Epithelial cell of esophagus (primary cell): ENCODE measurements at regions not wholly inside any gene's neighbourhood (a gene's known extent, or its start where the extent isn't known, plus 50 kb on each side); places are given as distances from the start of the nearest gene placed in this dataset.

ENCODE experiments used
- DNase-seq: peaks from one replicate; pipeline ENCODE4 v3.0.0; 2010; ENCODE audit warnings: low read depth
- H3K4me3 ChIP-seq: 2 replicates; pipeline ENCODE4 v1.5.1; 2011; ENCODE audit warnings: mild to moderate bottlenecking, low read length, control low read depth
- CTCF ChIP-seq: IDR thresholded peaks from 2 replicates; pipeline ENCODE4 v1.5.1; 2011; ENCODE audit warnings: low read depth, mild to moderate bottlenecking, low read length, control low read depth, inconsistent platforms; ENCODE audit not compliant: insufficient read depth; ENCODE audit errors: missing control alignments

DNA sequence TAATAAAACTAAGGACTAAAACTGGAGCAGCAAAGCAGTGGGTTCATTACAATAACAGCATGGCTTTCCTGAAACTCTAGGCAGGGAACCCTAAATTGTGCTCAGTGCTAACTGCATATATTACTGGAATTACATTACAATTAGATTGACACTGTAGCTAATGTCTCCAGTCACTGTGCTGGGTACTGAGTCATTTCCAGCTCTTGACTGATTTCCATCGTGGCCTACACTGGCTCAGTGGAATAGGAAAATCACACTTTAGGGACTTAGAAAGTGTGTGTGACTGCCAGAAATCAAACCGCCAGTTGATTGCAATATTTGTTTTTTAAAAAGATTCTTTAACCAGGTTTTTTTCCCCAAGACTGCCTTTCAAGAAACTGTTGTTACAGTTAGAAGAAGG lies 1447.4 kb upstream of the GOT2 start:
- TF ChIP-seq CTCF = no peak
- no peak for DNase-seq
- no peak overlapping the region for H3K4me3 ChIP-seq

DNA sequence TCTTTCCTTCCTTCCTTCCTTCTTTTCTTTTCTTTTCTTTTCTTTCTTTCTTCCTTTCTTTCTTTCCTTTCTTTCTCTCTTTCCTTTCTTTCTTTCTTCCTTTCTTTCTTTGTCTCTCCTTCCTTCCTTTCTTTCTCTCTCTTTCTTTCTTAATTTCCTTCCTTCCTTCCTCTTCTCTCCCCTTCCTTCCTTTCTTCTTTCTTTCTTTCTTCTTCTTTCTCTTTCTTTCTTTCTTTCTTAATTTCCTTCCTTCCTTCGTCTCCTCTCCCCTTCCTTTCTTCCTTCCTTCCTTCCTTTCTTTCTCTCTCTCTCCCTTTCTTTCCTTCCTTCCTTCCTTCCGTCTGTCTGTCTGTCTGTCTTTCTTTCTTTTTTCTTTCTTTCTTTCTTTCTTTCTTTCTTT lies 1446.5 kb upstream of the GOT2 start:
- no peak for TF ChIP-seq CTCF
- DNase-seq = no peak
- H3K4me3 ChIP-seq = no peak overlapping the region

DNA sequence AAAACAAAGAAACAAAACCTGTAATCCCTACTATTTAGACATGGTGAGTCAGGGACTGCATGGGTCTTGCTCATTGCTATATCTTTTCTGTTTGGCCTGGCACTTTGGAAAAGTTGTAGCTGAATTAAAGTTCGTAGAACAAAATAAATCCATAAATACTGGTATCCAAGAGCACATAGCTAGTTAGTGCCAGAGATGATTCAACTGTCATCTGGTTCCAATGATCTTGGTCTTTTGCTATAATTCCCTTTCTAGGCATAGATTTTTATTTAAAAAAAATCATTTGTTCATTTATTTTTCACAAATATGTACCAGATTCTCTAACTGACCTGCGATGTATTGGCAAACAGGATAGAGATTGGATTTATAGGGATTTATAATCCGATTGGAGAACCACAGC lies 1436.1 kb upstream of the GOT2 start:
- H3K4me3 ChIP-seq = no peak overlapping the region
- no peak for DNase-seq
- TF ChIP-seq CTCF = no peak

- H3K4me3 ChIP-seq = no peak overlapping the region
- no peak for TF ChIP-seq CTCF
- DNase-seq = peak; percentile 64
Observed at GRCh38 chr16:60166111-60166510, 1432.0 kb upstream of the GOT2 start.

GRCh38 chr16:60151987-60152386 lies 1417.9 kb upstream of the GOT2 start:
- no peak for TF ChIP-seq CTCF
- DNase-seq = peak; percentile 46
- no peak overlapping the region for H3K4me3 ChIP-seq

- no peak for TF ChIP-seq CTCF
- DNase-seq = no peak
- no peak overlapping the region for H3K4me3 ChIP-seq
Observed at GRCh38 chr16:60150907-60151306, 1416.8 kb upstream of the GOT2 start.

- DNase-seq = no peak
- H3K4me3 ChIP-seq = no peak overlapping the region
- no peak for TF ChIP-seq CTCF
Observed at GRCh38 chr16:60143348-60143705, 1409.2 kb upstream of the GOT2 start.
